Thoracic aorta (tissue), 2 donors: ENCODE measurements at regions not wholly inside any gene's neighbourhood (a gene's known extent, or its start where the extent isn't known, plus 50 kb on each side); places are given as distances from the start of the nearest gene placed in this dataset.

Experiments
- ATAC-seq: fragments of 150-250 bp; one replicate; pipeline ENCODE4 v1.8.0; 2017; ENCODE audit warnings: low read depth; ENCODE audit not compliant: insufficient number of reproducible peaks, low FRiP score
- DNase-seq: peaks from one replicate; pipeline ENCODE4 v3.0.0-alpha.2; 2020; ENCODE audit warnings: low spot score
- H3K27ac ChIP-seq, 2 donors: fragments of 200-600 bp; sonication (generic); 1 replicate in 1 of 2; 2 replicates in 1 of 2; pipeline ENCODE4 v1.5.1; 2016; ENCODE audit warnings: mild to moderate bottlenecking in 2 of 2, moderate library complexity in 2 of 2
- H3K27me3 ChIP-seq: fragments of 200-600 bp; sonication (generic); replicated peaks from 2 replicates; pipeline ENCODE4 v1.6.0; 2016; ENCODE audit warnings: mild to moderate bottlenecking; ENCODE audit not compliant: insufficient read depth
- H3K36me3 ChIP-seq: fragments of 200-600 bp; sonication (generic); one replicate; pipeline ENCODE4 v1.5.1; 2016
- H3K4me1 ChIP-seq, 2 donors: fragments of 200-600 bp; sonication (generic); 1 replicate in 1 of 2; 2 replicates in 1 of 2; pipeline versions ENCODE4 v1.5.1 to v1.6.0; 2016; ENCODE audit warnings: low read depth in 2 of 2, mild to moderate bottlenecking in 1 of 2; ENCODE audit not compliant: control insufficient read depth in 1 of 2
- H3K4me3 ChIP-seq: fragments of 200-600 bp; sonication (generic); 2 replicates; pipeline ENCODE4 v1.5.1; 2016; ENCODE audit warnings: mild to moderate bottlenecking
- H3K9me3 ChIP-seq: fragments of 200-600 bp; sonication (generic); 2 replicates; pipeline ENCODE4 v1.5.1; 2016
- CTCF ChIP-seq: fragments of 200-600 bp; sonication (generic); IDR thresholded peaks from one replicate; pipeline ENCODE4 v1.5.1; 2019; ENCODE audit warnings: antibody characterized with exemption

- no peak for ATAC-seq
- no peak for TF ChIP-seq CTCF
- H3K4me1 ChIP-seq: no peaks in the 10 kb centered on the region
Measured at GRCh38 chr3:18609187-18609586, 184.0 kb upstream of the SATB1 start.

DNA sequence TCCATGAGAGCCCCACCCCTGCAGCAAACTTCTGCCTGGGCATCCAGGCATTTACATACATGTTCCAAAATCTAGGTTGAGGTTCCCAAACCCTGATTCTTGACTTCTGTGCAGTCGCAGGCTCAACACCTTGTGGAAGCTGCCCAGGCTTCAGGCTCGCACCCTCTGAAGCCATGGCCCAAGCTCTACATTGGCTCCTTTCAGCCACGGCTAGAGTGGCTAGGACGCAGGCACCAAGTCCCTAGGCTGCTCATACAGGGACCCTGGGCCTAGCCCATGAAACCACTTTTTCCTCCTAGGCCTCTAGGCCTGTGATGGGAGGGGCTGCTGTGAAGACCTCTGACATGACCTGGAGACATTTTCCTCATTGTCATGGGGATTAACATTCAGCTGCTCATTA lies 172.8 kb upstream of the SATB1 start:
- Histone ChIP-seq H3K27ac (no peak overlapping the region), H3K9me3 (no peaks in the 10 kb centered on the region), H3K36me3 (no peaks in the 10 kb centered on the region), H3K4me1 (no peaks in the 10 kb centered on the region), H3K27me3 (no peaks in the 10 kb centered on the region), H3K4me3 (no peak overlapping the region)
- ATAC-seq: no peak
- DNase-seq: no peak
- TF ChIP-seq CTCF: no peak

More at GRCh38 chr3:18609187-18609586, 184.0 kb upstream of the SATB1 start:
- no peak for DNase-seq
- Histone ChIP-seq H3K27me3 (no peaks in the 10 kb centered on the region), H3K27ac (no peak overlapping the region), H3K9me3 (no peaks in the 10 kb centered on the region), H3K36me3 (no peaks in the 10 kb centered on the region), H3K4me3 (no peak overlapping the region)

- no peak overlapping the region for H3K27ac ChIP-seq
- ATAC-seq (no peak), DNase-seq (no peak)
- H3K4me1 ChIP-seq: no peaks in the 10 kb centered on the region
- TF ChIP-seq CTCF: no peak
- no peaks in the 10 kb centered on the region for H3K36me3 ChIP-seq
- no peaks in the 10 kb centered on the region for H3K9me3 ChIP-seq
- no peaks in the 10 kb centered on the region for H3K27me3 ChIP-seq
- no peak overlapping the region for H3K4me3 ChIP-seq
Measured at GRCh38 chr3:18593231-18593630, 168.1 kb upstream of the SATB1 start.

DNA sequence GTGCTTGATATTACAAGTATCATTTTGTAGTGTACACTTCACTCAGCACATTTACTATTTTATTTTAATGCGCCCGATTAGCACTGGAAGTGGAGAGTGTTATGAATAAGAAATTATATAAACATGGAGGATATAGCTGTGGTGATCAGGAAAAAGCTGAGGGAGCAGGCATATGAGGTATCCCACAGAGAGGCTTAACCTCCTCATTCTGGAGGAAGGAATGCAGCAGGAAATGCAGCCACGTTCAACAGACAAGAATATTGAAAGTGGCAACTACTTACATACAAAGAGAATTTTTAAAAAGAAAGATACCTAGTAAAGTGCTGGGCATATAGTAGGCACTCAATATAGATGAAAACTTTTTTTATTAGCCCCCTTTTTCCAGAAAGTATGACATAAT lies 166.0 kb upstream of the SATB1 start:
- H3K27ac ChIP-seq: no peak overlapping the region
- no peak for TF ChIP-seq CTCF
- H3K9me3 ChIP-seq: no peaks in the 10 kb centered on the region
- no peak overlapping the region for H3K4me3 ChIP-seq
- no peaks in the 10 kb centered on the region for H3K36me3 ChIP-seq
- DNase-seq: no peak
- no peaks in the 10 kb centered on the region for H3K4me1 ChIP-seq
- ATAC-seq: no peak
- no peaks in the 10 kb centered on the region for H3K27me3 ChIP-seq

DNA sequence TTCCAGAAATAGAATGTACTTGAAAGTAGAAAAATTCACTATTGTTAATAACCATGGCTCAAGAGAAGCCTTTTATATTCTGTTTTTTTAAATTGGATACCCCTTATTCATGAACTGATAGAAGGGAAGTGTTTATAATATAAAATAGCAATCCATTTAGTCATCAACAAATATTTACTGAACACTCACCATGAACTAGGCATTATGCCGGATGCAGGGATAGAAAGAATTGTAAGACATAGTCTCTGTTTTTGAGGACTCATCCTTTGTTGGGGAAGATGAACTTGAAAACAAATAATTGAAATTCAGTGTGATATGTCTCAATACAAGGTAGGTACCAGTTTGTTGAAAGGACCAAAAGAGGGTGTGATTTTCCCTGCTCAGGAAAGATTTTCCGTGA lies 160.9 kb upstream of the SATB1 start:
- no peak overlapping the region for H3K4me3 ChIP-seq
- H3K27ac ChIP-seq: no peak overlapping the region
- no peaks in the 10 kb centered on the region for H3K27me3 ChIP-seq
- no peaks in the 10 kb centered on the region for H3K9me3 ChIP-seq
- DNase-seq: no peak
- no peak for TF ChIP-seq CTCF
- no peak for ATAC-seq
- H3K4me1 ChIP-seq: no peaks in the 10 kb centered on the region
- H3K36me3 ChIP-seq: no peaks in the 10 kb centered on the region
